Smooth muscle cell (in vitro differentiated cells): ENCODE measurements at regions not wholly inside any gene's neighbourhood (a gene's known extent, or its start where the extent isn't known, plus 50 kb on each side); places are given as distances from the start of the nearest gene placed in this dataset.

Experiments used
- DNase-seq: peaks from one replicate; lab custom pipeline; 2025; ENCODE audit not compliant: unreplicated experiment; lab: John Stamatoyannopoulos, UW
- H2AFZ ChIP-seq: fragments of 200-600 bp; sonication (generic); 2 replicates; pipeline ENCODE4 v1.6.0; 2016; ENCODE audit warnings: antibody characterized with exemption, low read depth, mild to moderate bottlenecking
- H3F3A ChIP-seq: fragments of 200-600 bp; sonication (generic); 2 replicates; pipeline ENCODE4 v1.6.0; 2017; ENCODE audit warnings: antibody characterized with exemption, low read depth
- H3K27ac ChIP-seq: fragments of 200-600 bp; sonication (generic); 2 replicates; pipeline ENCODE4 v1.5.1; 2016; ENCODE audit warnings: low read depth, mild to moderate bottlenecking
- H3K27me3 ChIP-seq: fragments of 200-600 bp; sonication (generic); 2 replicates; pipeline ENCODE4 v1.6.1; 2016; ENCODE audit warnings: low read depth, mild to moderate bottlenecking
- H3K36me3 ChIP-seq: fragments of 200-600 bp; sonication (generic); 2 replicates; pipeline ENCODE4 v1.5.1; 2016; ENCODE audit warnings: low read depth
- H3K4me1 ChIP-seq: fragments of 200-600 bp; sonication (generic); 2 replicates; pipeline ENCODE4 v1.5.1; 2016; ENCODE audit warnings: low read depth
- H3K4me2 ChIP-seq: fragments of 200-600 bp; sonication (generic); 2 replicates; pipeline ENCODE4 v1.6.0; 2016; ENCODE audit warnings: mild to moderate bottlenecking
- H3K4me3 ChIP-seq: fragments of 200-600 bp; sonication (generic); 2 replicates; pipeline ENCODE4 v1.5.1; 2016; ENCODE audit warnings: mild to moderate bottlenecking
- H3K79me2 ChIP-seq: fragments of 200-600 bp; sonication (generic); 2 replicates; pipeline ENCODE4 v1.6.0; 2016; ENCODE audit warnings: low read depth, mild to moderate bottlenecking
- H3K9ac ChIP-seq: fragments of 200-600 bp; sonication (generic); 2 replicates; pipeline ENCODE4 v1.6.0; 2016; ENCODE audit warnings: low read depth
- H3K9me3 ChIP-seq: fragments of 200-600 bp; sonication (generic); replicated peaks from 2 replicates; pipeline ENCODE4 v1.5.1; 2016; ENCODE audit warnings: low read depth
- H4K20me1 ChIP-seq: fragments of 200-600 bp; sonication (generic); 2 replicates; pipeline ENCODE4 v1.6.0; 2016; ENCODE audit warnings: low read depth
- CTCF ChIP-seq: fragments of 200-600 bp; sonication (generic); IDR thresholded peaks from 2 replicates; pipeline ENCODE4 v1.5.1; 2017; ENCODE audit warnings: borderline replicate concordance, mild to moderate bottlenecking, antibody characterized with exemption; ENCODE audit not compliant: insufficient read depth, poor library complexity, severe bottlenecking
- WGBS: methylation state at CpG from one replicate; pipeline ENCODE4 v1.1.7; 2016; ENCODE audit warnings: low lambda C conversion rate; 5-methylcytosine and 5-hydroxymethylcytosine counted together

DNA sequence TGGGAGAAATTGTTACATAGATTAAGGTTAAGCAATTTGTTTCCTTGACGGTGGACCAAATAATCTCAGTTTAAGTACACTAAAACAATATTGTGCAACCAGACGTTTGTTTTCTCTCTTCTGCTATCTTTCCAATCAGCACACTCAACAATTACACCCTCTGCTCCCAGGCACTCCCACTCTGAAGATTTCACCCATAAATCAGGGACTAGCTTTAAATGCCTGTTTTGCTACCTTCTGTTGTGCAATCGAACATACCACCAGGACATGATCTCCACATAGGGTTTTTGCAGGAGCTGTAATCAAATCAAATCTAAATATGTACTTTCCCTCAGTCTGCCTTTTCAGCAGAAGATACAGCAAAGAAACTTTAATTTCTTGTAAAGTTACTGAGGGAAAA is 405.8 kb upstream of the TLE4 start:
- Histone ChIP-seq H3K4me2 (peak overlapping the region; percentile 24), H2AFZ (no peak overlapping the region), H3F3A (no peaks in the 10 kb centered on the region), H4K20me1 (no peaks in the 10 kb centered on the region), H3K27ac (no peak overlapping the region), H3K4me3 (no peak overlapping the region), H3K4me1 (no peaks in the 10 kb centered on the region), H3K9me3 (no peaks in the 10 kb centered on the region), H3K9ac (no peak overlapping the region), H3K36me3 (no peaks in the 10 kb centered on the region), H3K27me3 (peaks cover 8% of the 10 kb centered on the region), H3K79me2 (no peaks in the 10 kb centered on the region)
- DNase-seq = no peak
- no peak for TF ChIP-seq CTCF
- WGBS = 15% methylated on average over 3 of the region's 3 CpGs

- H3K27me3 ChIP-seq = no peaks in the 10 kb centered on the region
- no peak overlapping the region for H2AFZ ChIP-seq
- H3K4me3 ChIP-seq = no peak overlapping the region
- no peak for TF ChIP-seq CTCF
- H3K4me2 ChIP-seq = no peak overlapping the region
- no peaks in the 10 kb centered on the region for H4K20me1 ChIP-seq
- no peak for DNase-seq
- no peaks in the 10 kb centered on the region for H3K36me3 ChIP-seq
- no peaks in the 10 kb centered on the region for H3K4me1 ChIP-seq
- H3K9me3 ChIP-seq = no peaks in the 10 kb centered on the region
- no peak overlapping the region for H3K9ac ChIP-seq
- WGBS = 95% methylated on average over 1 of the region's 1 CpG
- H3F3A ChIP-seq = no peaks in the 10 kb centered on the region
- no peak overlapping the region for H3K27ac ChIP-seq
- H3K79me2 ChIP-seq = no peaks in the 10 kb centered on the region
Measured at GRCh38 chr9:79170643-79171042, 401.1 kb upstream of the TLE4 start.

DNA sequence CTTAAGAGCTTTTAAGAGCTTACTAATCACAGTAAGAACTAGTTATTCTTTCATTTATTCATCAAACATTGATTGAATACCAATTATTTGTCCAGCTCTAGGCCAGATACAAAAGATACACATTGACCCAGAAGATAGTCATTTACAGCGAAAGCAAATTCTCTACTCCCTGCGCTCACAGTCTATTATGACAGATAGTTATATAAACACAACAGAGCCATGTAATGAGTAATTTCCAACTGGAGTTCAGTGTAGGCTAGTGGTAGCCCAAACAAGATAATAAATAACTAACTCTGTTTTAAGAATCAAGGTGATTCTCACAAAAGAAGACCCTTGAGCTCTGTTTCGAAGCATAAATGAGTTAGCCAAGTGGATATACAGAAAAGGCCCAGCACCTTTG is 397.8 kb upstream of the TLE4 start:
- no peak overlapping the region for H3K9ac ChIP-seq
- 82% methylated on average over 3 of the region's 3 CpGs for WGBS
- no peaks in the 10 kb centered on the region for H3K36me3 ChIP-seq
- no peaks in the 10 kb centered on the region for H3F3A ChIP-seq
- H3K27me3 ChIP-seq = no peaks in the 10 kb centered on the region
- H3K4me2 ChIP-seq = no peak overlapping the region
- no peak overlapping the region for H2AFZ ChIP-seq
- no peak for TF ChIP-seq CTCF
- H3K4me3 ChIP-seq = no peak overlapping the region
- H3K79me2 ChIP-seq = no peaks in the 10 kb centered on the region
- no peak overlapping the region for H3K27ac ChIP-seq
- no peaks in the 10 kb centered on the region for H3K4me1 ChIP-seq
- DNase-seq = no peak
- H3K9me3 ChIP-seq = no peaks in the 10 kb centered on the region
- no peaks in the 10 kb centered on the region for H4K20me1 ChIP-seq

DNA sequence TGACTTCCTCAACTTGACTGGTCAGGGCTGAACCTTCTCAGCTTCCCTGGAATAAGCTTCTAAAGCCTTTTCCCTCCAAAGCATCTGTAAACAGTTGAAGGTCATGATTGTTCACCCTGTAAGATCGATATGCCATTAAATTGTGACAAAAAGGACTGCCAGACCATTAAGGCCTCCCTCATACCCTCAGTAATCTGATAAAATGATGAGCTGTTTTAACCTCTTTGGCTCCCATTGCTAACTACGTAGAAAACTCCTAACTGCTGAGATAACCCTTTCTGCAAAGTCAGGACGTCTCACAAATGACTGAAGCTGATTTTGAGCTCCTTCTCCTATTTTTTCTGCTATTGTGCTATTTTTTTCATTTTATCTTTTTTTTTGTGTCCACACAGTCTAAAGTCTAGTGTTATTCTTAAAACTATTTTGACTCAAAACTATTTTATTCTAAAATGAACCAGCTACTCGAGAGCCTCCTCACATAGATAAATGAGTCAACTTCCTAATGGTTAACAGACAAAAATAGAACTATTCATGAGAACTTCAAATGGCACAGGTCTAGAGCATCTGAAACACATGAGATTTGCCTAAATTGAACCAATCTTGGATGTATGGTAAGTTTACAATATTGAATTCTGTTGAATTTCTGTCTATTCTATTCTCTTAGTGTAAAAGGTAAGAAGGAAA is 395.6 kb upstream of the TLE4 start:
- 25% methylated on average over 4 of the region's 4 CpGs for WGBS
- no peak overlapping the region for H3K9ac ChIP-seq
- H3K4me3 ChIP-seq = no peak overlapping the region

More for the DNA sequence above, 395.6 kb upstream of the TLE4 start:
- no peaks in the 10 kb centered on the region for H3K9me3 ChIP-seq
- H3K27ac ChIP-seq = no peak overlapping the region
- no peak overlapping the region for H3K4me2 ChIP-seq
- H3K36me3 ChIP-seq = no peaks in the 10 kb centered on the region
- H2AFZ ChIP-seq = no peak overlapping the region
- H4K20me1 ChIP-seq = no peaks in the 10 kb centered on the region
- no peak for TF ChIP-seq CTCF
- no peaks in the 10 kb centered on the region for H3F3A ChIP-seq
- no peaks in the 10 kb centered on the region for H3K27me3 ChIP-seq
- no peak for DNase-seq
- H3K4me1 ChIP-seq = no peaks in the 10 kb centered on the region
- H3K79me2 ChIP-seq = no peaks in the 10 kb centered on the region
